GM12865 (cell line): ENCODE measurements at regions not wholly inside any gene's neighbourhood (a gene's known extent, or its start where the extent isn't known, plus 50 kb on each side); places are given as distances from the start of the nearest gene placed in this dataset.

Experiments
- DNase-seq: peaks from one replicate; pipeline ENCODE4 v3.0.0; 2010; ENCODE audit warnings: low read depth
- H3K4me3 ChIP-seq: 2 replicates; pipeline ENCODE4 v1.5.1; 2011; ENCODE audit warnings: mild to moderate bottlenecking, low read depth, low read length, control low read depth
- TF ChIP-seq, protein P1 (sequence below): IDR thresholded peaks from 2 replicates; pipeline ENCODE4 v1.5.1; 2011; ENCODE audit warnings: low read length, control low read depth, low read depth, inconsistent platforms; ENCODE audit not compliant: insufficient read depth; ENCODE audit errors: missing control alignments

DNA sequence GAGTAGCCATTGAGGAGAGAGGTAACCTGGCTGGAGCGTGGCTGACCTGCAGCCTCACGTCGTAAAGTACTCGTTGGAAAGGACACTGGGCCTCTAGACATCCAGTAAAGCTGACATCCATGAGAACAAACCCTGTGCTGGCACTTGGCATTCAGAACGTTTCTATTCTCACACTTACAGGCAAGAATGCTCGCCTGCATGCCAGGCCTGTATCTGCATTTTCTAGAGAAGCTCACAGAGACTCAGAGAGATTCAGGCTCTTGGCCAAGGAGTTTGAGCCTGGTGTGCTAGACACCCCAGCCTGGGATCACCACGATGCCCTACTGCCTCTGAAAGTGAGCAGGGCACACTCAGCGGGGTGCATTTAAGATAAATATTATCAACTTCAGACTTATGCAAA is 379.8 kb upstream of the CDH4 start:
- DNase-seq: no peak
- TF ChIP-seq, protein P1, sequence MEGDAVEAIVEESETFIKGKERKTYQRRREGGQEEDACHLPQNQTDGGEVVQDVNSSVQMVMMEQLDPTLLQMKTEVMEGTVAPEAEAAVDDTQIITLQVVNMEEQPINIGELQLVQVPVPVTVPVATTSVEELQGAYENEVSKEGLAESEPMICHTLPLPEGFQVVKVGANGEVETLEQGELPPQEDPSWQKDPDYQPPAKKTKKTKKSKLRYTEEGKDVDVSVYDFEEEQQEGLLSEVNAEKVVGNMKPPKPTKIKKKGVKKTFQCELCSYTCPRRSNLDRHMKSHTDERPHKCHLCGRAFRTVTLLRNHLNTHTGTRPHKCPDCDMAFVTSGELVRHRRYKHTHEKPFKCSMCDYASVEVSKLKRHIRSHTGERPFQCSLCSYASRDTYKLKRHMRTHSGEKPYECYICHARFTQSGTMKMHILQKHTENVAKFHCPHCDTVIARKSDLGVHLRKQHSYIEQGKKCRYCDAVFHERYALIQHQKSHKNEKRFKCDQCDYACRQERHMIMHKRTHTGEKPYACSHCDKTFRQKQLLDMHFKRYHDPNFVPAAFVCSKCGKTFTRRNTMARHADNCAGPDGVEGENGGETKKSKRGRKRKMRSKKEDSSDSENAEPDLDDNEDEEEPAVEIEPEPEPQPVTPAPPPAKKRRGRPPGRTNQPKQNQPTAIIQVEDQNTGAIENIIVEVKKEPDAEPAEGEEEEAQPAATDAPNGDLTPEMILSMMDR: no peak
- no peak overlapping the region for H3K4me3 ChIP-seq

DNA sequence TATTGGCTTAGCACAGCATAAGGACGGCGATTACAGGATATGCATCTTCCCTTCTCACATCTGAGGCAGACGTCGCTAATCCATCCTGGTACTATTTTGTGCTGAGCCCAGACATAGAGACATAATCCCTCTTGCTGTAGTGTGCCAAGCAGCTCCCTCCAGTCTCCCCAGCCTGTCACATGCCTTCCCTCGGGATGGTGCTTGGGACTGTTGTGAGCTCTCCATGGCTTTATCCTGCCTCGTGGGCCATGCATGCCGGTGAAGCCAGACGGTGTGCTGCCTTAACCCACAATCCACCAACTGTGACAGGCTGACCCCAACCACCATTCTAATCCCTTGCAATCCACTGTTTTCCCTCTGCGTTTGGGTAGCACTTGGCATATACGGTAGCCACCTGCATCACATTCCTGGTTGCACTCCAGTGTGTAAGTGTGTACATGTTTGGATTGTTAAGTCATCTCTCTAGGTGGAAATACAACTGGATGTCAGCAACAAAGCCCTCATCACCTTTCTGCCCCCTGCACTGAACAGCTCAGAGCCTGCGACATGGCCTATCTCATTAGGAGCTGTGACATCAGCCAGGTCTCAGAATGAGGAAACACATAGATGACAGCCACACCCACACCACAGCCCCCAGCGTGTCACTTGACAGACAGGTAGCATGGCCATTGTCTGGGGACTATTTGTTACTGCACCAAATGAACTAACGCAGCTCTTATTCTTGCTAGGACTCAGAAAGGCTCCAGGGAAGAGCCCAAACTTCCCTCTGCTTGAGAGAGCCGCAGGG is 374.8 kb upstream of the CDH4 start:
- TF ChIP-seq, protein P1: no peak
- no peak overlapping the region for H3K4me3 ChIP-seq
- no peak for DNase-seq

DNA sequence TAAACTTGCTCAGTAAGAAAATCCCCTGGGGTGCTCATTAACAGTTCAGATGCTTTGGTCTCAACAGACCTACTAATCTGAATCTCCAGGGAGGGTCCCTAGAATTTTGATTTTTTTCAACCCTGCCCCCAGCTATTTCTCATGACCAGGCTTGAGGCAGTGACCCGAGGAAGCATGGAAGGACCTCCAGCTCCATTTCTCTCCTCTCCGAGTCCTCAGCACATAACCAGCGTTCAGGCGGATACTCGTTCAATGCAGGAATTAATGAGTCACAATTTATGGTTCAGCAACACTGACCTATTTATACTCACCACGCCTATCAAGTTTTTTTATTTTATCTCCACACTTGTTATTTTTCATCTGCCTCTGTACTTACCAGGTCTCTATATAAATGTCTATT is 369.2 kb upstream of the CDH4 start:
- H3K4me3 ChIP-seq: no peak overlapping the region
- TF ChIP-seq, protein P1: no peak
- DNase-seq: no peak

DNA sequence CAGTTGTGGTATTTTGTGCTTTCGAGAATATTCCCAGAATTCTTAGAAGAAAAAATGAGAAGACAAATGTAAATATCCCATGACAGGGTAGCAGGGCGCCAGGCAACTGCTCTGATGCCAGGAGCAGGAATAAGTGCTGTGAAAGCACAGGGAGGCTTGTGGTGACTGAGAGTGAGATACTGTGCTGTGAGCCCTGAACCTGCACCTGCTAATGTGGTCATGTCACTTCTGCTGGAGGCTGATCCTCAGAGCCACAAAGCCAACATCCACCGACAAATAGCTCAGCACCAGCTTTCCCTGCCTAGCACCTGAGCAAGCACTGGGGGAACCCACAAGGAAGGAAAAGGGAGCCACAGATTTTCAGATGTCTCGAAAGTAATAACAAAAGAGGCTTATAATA is 368.6 kb upstream of the CDH4 start:
- TF ChIP-seq, protein P1: no peak
- no peak overlapping the region for H3K4me3 ChIP-seq
- no peak for DNase-seq

DNA sequence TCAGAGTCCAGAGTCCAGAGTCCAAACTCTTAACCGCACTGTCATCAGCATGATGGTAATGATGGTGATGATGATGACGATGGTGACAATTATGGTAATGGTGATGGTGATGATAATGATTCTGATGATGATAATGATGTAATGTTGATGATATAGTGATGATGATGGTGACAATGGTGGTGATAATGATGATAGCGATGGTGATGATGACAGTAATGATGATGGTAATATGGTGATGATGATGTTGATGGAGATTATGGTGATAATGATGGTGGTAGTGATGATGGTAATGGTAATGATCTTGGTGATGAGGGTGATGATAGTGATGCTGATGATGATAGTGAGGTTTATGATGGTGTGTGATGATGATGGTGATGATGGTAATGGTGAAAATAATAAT is 367.8 kb upstream of the CDH4 start:
- TF ChIP-seq, protein P1: no peak
- H3K4me3 ChIP-seq: no peak overlapping the region
- DNase-seq: no peak

DNA sequence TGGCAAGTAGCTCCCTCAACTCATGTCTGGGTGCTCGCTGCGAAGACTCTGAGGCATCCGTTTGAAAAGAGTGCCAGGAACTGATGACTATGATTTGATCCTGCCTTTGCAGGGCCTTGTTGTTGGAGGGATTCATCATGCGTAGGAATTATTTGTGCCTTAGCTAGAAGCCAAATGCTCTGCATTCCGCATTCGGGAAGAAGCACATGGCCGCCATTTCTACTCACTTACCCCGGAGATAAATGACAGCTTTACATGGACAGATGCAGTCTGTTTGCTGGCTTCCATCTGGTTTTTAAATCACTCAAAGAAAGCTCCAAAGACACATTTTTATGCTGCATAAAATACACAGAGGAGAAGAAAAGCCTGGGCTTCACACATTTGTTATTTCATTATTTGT is 363.3 kb upstream of the CDH4 start:
- H3K4me3 ChIP-seq: no peak overlapping the region
- TF ChIP-seq, protein P1: no peak
- no peak for DNase-seq
